GM19468 (cell line): ENCODE measurements at regions not wholly inside any gene's neighbourhood (a gene's known extent, or its start where the extent isn't known, plus 50 kb on each side); places are given as distances from the start of the nearest gene placed in this dataset.
"Not testable (repeated sequence)": the region's sequence is repeated elsewhere in the genome, so short reads cannot be mapped to it uniquely, and the experiment has no call there.

Experiments used
- ATAC-seq: cut with Tn5 transposase; IDR thresholded peaks from one replicate; pipeline ENCODE4 v1.9.1; 2021; ENCODE audit warnings: mild to moderate bottlenecking, moderate library complexity, moderate number of reproducible peaks; ENCODE audit not compliant: unreplicated experiment; ENCODE audit errors: extremely low read depth

DNA sequence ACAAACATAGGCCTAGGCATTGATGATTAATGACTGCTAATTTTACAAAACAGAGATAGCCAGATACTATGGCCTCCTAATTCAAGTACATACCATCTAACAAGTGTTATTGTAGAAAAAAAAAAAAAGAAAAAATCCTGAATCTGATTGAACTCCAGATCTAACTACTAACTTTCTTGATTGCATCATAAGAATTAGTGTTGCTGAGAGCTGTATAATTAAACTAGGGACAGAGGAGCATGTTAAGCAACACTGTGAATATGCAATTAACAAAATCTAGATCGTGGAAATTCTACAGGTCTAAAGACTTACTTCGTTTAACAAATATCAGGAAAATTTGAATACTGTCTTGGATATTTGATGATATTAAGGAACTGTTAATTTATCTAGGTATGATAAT is 208.3 kb upstream of the ZNF608 start:
- no peak for ATAC-seq

DNA sequence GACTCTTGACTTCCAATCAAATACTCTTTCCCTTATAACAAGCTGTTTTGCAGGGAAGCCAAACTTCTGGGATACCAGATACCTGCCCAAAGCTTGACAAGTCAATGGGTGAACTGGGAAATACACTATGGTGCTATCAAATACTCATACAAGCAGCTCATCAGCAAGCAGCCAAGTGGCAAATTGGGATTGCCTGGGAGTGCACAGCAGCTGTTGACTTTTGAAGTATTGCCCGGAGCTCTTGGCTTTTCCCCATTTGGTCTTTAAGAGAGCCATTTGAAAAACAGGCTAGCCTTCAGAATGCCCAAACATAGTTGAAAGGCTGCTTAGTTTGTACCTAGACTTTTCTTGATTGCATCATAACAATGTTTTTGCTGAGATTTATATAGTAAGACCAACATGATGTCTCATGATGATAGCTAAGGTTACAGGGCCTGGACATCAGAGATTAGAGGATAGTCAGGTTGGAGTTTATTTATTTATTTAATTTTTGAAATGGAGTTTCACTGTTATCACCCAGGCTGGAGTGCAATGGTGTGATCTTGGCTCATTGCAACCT is 210.1 kb upstream of the ZNF608 start:
- no peak for ATAC-seq

DNA sequence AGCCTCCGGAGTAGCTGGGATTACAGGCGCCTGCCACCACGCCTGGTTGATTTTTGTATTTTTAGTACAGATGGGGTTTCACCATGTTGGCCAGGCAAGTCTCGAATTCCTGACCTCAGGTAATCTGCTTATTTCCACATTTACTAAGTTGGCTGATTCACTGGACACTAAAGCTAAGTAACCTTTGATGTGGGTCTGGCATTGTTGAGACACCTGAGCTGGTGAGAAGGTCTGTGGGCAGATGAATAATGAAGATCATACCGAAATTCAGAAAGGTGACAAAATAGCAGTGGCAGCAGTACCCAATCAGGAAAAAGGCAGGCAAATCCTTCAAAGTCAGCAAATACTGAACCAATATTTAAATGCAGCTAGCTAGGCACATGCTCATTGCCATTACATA is 210.6 kb upstream of the ZNF608 start:
- ATAC-seq = no peak

DNA sequence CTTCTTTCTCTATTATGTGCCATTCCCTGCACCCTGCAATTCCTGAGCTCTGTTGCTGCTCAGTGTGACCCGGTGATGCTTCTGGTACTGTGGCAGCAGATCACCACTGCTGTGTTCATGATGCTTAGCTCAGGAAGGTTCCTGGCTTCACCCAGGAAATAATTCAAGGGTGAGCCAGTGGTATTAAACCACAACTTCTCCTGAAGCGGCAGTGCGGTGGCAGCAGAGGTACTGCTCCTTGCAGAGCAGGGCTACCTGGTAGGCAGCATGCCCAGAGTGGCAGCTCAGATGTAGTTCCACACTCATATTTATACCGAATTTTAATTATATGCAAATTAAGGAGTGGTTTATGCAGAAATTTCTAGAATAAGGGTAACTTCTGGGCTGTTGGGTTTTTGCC is 213.8 kb upstream of the ZNF608 start:
- ATAC-seq = no peak

DNA sequence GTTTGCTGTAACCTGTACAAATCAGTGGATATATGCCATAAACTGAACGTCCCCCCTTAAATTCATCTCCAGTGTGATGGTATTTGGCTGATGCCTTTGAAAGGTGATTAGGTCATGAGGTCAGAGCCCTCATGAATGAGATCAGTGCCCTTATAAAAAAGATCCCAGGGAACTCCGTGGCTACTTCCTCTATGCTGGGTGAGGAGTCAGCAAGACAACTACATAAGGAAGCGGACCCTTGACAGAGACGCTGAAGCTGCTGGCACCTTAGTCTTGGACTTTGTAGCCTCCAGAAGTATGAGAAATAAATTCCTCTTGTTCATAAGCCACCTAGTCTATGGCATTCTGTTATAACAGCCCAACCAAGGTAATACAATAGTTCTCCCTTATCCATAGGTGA is 215.1 kb upstream of the ZNF608 start:
- ATAC-seq = no peak

DNA sequence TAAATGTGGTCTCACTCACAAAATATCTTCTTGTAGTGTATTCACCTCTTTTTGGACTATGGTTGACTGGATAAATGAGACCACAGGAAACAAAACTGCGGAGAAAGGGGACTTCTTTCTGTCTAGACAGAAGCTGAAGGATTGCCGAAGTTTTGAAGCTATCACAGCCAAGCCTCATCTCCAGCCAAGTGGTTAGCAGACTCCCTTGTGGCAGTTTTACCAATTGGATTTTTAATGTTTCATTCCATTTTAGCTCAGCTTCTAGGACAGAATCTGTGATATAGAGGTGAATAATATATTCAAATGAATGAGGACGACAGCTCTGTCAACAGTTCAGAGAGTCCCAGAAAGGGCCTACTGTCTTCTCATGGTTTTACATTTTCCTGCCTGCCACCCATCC is 215.7 kb upstream of the ZNF608 start:
- ATAC-seq = no peak

DNA sequence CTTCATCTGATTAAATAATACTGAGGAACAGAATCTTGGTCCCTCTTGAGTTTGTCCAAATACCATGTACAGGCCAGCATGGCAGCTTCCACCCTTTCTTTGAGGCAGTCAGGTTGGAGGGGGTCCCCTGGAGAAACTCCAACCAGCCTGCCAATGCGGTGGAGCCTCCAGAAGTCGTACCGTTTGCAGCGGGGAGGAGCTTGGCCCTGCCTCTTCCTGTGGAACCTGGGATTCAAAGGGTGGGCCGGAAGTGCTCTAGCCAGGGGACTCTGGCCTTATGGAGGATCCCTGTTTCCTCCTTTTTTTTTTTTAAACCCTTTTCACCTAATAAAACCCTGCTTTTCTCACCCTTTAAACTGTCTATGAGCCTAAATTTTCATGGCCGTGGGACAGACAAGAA is 216.3 kb upstream of the ZNF608 start:
- ATAC-seq = no peak

DNA sequence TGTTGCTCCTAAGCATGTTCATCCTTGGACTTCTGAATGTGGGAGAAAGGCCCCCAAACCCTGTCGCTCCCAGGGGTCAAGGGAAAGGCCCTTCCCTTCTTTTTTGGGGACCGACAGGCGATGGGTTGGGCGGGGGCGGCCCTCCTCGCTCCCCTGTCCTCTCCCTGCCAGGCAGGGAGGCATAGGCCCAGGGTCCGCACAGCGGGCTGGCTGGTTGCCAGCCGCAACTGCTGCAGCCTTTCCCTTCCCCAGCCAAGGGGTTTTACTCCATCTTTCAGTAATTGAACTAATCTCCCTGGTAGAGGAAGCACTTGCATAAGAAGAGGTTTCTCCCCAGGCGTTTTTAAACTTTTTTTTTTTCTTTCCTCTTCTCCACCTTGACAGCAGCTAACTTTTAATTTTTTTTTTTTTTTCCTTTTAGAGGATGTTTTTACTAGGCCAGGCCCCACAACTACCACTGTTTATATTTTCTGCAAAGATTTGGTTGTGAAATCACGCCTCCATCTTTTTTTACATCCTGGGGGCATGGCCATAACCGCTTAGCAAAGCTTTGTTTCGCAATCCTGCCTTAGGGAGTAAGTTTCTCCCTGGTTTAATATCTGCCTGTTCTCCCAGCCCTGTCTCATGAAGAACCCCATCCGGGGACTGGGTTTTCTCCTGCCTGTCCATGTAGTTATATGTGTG is 216.9 kb upstream of the ZNF608 start:
- no peak for ATAC-seq

DNA sequence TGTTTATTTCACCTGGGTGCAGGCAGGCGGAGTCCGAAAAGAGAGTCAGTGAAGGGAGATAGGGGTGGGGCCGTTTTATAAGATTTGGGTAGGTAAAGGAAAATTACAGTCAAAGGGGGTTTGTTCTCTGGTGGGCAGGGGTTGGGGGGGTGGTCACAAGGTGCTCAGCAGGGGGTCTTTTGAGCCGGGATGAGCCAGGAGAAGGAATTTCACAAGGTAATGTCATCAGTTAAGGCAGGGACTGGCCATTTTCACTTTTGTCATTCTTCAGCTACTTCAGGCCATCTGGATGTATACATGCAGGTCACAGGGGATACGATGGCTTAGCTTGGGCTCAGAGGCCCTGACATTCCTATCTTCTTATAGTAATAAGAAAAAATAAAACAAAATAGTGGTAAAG is 220.3 kb upstream of the ZNF608 start:
- ATAC-seq = not testable (repeated sequence)

DNA sequence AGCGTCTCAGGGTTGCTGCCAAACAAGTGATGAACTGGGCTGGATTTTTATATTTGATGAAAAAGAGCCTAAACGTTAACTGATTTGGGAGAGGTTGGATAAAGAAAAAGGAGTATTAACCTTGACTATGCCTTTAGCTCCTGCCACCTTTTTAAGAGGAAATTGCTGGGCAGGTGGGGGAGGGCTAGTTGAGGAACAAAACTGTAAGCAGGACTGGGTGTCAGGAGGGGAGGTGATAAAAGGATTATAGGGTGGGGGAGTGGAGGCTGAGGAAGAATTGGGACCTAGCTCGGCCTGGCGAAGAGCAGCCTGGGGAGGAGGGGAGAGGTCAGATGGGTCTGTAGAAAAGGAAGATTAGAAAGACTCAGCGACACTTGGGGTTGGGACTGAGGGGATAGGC is 223.9 kb upstream of the ZNF608 start:
- ATAC-seq = not testable (repeated sequence)

DNA sequence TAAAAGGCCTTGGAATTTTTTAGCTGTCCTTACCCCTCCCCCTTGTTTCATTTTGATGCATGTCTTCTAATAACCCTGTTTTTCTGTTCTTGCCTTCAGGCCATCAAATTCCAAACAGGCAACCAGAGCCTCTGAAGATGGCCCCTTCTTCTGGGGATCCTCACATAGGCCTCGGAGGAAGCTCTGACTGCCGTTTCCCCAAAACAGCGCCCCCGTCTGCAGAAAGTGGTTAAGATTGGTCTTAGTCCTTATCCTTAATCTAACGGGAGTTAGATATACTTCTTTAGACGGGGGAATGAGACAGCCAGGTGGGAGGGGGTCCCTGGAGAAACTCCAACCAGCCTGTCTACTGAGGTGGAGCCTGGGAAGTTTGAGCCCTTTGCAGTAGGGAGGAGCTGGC is 226.3 kb upstream of the ZNF608 start:
- ATAC-seq = no peak

DNA sequence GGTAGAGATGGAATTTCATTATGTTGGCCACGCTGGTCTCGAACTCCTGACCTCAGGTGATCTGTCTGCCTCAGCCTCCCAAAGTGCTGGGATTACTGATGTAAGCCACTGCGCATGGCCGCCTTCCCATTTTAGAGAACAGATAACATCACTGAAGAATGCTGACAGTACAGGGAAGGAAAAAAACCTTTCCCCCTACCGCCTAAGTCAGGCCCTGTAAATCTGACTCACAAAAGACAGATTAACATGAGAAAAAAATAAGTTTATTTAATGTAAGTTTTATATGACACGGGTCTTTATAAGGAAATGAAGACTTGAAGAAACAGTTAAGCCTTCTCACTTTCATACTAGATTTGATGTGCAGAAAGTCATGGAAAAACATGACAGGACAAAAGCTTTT is 227.2 kb upstream of the ZNF608 start:
- no peak for ATAC-seq

DNA sequence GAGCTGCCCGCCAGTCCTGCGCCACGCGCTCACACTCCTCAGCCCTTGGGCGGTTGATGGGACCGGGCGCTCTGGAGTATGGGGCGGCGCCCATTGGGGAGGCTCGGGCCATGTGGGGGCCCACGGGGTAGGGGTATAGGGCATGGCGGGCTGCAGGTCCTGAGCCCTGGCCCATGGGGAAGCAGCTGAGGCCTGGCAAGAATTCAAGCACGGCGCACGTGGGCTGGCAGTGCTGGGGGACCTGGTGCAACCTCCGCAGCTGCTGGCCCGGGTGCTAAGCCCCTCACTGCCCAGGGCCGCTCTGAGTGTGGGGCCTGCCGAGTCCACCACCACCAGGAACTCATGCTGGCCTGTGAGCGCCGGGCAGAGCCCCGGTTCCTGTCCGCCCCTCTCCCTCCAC is 229.6 kb upstream of the ZNF608 start:
- ATAC-seq = no peak

DNA sequence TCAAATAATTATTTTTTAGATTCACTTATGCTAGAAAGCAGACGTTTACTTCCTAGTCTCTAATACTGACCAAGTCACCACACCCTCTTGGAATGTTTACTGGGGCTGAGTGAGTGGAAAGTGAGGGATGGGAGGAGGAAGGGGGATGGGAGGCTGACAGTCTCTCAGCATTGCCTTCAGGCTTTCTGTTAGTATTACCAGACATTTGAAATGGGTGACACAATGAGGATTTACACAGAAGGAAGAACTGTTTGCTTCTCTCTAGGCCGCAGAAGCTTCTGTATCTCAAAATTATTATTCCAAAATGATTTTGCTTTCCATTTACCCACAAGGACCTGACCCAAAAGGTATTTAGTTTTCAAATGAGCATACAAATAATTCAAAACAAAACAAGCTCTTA is 232.8 kb upstream of the ZNF608 start:
- no peak for ATAC-seq

DNA sequence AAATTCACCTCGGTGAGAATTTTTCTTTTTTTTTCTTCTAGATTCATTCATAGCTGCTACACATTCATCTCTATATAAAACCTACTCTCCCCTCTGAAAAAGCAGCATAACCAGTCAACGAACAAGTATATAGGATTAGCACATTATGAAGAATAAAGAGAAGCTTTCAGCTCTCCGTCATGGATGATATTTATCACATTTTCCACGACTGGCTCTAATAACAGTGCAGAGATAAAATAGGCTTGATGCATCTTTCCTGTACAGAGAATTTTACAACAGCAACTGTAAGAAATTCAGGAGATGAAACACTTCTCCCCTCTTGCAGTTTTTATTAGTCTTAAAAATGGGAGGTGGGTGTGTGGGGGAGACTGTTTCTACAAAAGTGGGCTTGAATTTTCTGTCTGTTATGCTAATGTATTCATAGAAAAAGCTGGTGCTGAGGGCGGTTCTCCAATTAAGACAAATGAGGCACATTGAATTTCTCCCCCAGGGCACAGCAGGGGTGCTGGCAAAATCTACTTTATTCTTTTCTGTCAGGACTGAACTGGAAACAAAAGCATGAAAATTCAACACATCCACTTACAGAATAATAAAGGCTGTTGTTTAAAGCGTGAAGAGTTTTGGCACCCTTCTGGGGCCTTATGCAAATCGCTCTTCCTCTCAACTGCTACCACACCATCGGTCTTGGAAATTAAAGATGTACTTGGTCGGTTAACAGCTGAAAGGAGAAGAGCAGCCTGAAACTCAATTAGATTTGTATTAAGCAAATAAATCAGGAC is 233.9 kb upstream of the ZNF608 start:
- no peak for ATAC-seq

DNA sequence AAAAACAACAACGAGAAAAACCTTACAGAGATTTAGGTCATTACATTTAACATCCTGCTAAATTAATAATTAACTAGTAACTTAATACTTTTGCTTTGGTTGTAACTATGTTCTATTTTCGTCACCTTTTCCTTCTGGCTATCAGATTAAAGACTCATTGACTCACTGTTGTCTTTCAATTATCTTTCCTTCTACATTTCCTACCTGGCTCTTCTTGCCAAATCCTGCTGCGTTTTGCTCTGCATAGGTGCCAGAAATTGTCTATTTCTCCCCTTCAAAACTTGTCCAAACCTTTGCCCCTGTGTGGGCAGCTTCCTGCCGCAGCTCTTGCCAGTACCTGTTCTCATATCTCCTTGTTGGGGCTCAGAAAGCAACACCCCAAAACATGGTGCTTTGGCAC is 235.5 kb upstream of the ZNF608 start:
- no peak for ATAC-seq

DNA sequence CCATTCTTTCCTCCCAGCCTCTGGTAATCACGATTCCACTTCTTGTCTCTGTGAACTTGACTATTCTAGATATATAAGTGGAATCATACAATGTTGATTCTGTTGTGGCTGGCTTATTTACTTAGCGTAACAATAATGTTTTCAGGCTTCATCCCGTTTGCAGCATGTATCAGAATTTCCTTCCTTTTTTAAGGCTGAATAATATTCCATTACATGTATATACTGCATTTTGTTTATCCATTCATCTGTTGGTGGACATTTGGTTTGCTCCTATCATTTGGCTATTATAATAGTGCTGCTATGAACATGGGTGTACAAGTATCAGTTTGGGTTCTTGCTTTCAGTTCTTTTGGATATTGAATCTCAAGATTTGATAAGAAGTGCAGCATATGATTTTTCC is 239.7 kb upstream of the ZNF608 start:
- no peak for ATAC-seq

DNA sequence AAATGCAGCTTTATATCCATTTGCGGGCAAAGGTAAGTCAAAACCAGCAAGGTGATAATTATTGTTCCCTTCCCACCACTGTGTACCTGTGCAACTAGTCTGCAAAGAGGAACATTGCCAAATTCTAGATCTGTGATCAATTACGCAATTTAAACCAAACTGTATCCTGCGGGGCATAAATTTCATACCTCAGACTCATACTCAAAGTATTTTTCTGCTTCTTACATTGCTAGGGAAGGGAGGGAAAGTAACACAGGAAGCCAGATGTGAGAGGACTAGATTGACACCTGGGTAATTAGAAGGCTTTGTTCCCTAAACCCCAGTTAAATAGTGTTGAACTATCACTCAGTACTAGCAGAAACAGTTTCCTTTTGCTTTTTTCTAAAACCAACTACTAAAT is 240.2 kb upstream of the ZNF608 start:
- ATAC-seq = no peak

DNA sequence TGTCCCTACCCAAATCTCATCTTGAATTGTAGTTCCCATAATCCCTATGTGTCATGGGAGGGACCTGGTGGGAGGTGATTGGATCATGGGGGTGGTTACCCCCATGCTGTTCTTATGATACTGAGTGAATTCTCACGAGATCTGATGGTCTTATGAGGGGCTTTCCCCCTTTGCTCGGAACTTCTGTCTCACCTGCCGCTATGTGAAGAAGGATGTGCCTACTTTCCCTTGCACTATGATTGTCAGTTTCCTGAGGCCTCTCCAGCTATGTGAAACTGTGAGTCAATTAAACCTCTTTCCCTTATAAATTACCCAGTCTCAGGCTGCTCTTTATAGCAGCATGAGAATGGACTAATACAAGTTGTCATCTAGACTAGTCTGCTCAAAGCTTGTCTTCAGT is 241.3 kb upstream of the ZNF608 start:
- not testable (repeated sequence) for ATAC-seq

DNA sequence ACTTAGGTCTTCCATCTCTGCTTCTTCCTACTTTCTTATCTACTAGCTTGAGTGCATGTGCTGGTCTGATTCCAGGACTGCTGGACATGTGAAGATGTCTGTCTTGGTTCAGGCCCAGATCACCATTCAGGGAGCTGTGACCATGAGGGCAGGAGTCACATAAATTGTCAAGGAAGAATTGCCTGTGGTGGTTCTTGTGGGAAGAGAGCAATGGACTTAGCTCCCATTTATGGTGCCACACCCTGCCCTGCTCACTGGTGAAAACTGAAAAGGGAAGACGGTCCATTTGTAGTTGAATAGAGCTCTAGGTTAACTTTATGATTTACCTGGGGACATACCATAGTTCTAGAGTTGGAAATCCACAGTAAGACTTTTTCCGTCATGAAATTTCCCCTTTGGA is 244.3 kb upstream of the ZNF608 start:
- ATAC-seq = no peak

DNA sequence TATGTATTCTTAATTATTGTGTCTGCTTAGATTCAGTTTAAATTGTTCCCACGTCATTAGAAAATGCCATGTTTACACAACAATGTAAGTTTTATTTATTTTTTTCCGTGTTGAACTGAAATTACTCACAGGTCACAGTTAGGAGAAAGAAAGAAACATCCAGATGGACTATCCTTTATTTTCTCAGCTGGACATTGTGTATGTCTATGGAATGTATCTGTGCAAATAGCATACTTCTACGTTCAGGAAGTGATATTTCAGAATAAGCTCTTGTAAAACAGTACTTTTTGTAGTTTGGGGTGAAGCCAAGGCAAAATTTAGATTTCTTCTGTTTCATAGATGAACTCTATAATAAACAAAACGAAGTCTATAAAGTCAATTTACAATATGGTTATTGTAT is 249.0 kb upstream of the ZNF608 start:
- no peak for ATAC-seq
